ENCODE measurements at regions not wholly inside any gene's neighbourhood (a gene's known extent, or its start where the extent isn't known, plus 50 kb on each side); places are given as distances from the start of the nearest gene placed in this dataset.

DNA sequence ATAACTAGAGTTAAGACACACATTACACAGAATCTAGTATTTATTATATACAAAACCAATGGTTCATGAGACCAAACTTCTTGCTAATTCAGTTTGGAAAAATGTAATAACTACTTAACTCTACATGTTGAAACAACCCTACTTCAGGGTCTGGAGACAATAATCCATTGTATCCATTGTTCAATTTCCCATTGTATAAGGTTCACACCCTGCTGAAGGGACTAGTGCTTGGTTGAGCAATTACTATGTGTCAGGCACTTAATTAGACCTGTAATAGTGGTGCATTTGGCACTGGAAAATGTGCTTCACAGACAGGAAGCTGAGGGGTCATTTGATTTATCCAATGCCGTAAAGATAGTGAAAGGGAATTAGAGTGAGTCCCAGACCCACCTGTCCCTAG is 114.3 kb upstream of the PAPPA start:
- no peak for DNase-seq (ENCODE audit: low read depth in 2 of 2)

GRCh38 chr9:116039893-116040292 is 113.7 kb upstream of the PAPPA start:
- DNase-seq (ENCODE audit: low read depth in 2 of 2) = no peak

GRCh38 chr9:116042321-116042720 is 111.3 kb upstream of the PAPPA start:
- no peak for DNase-seq (ENCODE audit: low read depth in 2 of 2)

DNA sequence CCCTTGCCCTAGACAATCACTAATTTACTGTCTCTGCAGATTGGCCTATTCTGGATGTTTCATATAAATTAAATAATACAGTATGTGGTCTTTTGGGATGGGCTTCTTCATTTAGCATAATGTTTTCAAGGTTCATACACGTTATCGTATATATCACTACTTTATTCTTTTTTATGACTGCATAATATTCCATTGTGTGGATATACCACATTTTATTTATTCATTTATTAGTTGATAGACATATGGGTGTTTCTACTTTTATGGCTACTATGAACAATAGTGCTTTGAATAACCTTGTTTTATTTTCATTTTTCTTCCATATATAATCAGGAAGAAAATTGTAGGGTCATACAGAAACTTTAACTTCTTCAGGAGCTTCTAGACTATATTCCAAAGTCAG is 108.5 kb upstream of the PAPPA start:
- no peak for DNase-seq (ENCODE audit: low read depth in 2 of 2)

GRCh38 chr9:116048081-116048480 is 105.5 kb upstream of the PAPPA start:
- DNase-seq (ENCODE audit: low read depth in 2 of 2) = no peak

- no peak for DNase-seq (ENCODE audit: low read depth in 2 of 2)
Observed at GRCh38 chr9:116049456-116049855, 104.1 kb upstream of the PAPPA start.

DNA sequence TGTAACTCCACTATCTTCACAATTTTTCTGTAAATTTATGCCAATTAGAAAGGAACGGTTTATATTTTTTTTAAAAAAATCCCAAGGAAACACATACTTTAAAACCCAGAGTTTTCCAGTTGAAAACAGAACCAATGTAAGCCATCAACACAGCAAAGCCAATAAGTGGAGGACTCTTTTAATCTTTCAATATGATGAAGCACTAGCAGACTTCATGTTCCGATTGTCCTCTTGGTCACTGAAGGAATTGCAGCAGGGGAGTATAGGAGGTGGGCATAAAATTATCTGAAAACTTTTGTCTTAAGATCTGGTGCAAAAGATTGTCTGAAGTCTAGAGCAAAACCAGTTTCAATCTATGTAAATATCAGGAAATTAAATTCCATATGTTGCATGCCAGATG is 102.1 kb upstream of the PAPPA start:
- no peak for DNase-seq (ENCODE audit: low read depth in 2 of 2)

GRCh38 chr9:116055536-116055935 is 98.1 kb upstream of the PAPPA start:
- DNase-seq (ENCODE audit: low read depth in 2 of 2) = no peak

DNA sequence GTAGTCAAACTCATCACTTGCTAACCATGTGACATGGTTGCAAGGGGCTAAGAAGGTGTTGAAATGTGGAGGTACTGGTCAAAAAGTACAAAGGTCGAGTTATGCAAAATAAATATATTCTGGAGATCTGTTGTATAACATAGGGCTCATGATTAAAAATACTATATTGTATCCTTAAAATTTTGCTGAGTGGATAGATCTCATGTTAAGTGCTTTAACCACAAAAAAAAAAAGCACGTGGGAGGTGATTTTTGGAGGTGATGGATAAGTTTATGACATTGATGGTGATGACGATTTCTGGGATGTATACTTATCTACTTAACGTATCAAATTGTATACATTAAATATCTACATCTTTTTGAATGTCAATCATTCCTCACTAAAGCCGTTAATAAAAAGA is 96.2 kb upstream of the PAPPA start:
- no peak for DNase-seq (ENCODE audit: low read depth in 2 of 2)

DNA sequence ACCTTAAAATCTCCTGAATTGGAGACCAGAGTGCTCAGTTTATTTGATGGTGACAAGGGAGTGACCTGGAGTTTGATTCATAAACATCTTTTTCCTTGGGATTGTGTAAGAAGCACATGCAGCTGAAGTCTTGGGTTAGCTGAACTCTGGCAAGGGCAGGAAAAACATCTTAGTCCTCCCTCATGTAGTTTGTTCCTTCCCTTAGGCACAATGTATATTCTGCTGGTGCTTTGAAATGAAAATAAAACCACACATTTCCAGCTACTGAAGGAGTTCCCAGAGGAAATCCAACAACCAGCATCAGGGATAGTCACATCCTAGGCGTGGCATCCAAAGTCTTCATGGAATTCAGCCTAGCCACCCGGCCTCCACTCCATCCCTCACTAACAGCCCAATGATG is 95.2 kb upstream of the PAPPA start:
- no peak for DNase-seq (ENCODE audit: low read depth in 2 of 2)

DNA sequence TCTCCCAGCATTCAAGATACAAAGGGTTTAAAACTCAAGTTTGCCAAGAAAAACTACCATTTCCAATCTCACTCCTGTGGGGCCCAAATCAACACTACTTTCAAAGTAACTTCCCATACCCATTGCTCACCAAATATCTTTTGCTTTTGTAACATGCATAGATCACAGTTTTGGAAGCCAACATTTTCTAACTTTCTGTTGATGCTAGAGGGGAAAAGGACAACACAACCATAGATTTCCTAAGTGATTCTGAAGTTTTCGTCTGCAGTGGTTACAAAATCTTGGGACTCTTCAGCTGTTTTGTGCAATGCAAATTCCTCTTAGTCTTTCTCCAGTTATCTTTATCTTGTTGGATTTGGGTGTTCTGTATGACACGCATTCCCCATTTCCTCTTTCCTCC is 94.1 kb upstream of the PAPPA start:
- no peak for DNase-seq (ENCODE audit: low read depth in 2 of 2)

- no peak for DNase-seq (ENCODE audit: low read depth in 2 of 2)
Observed at GRCh38 chr9:116060631-116061030, 93.0 kb upstream of the PAPPA start.

GRCh38 chr9:116061546-116062205 is 91.9 kb upstream of the PAPPA start:
- no peak for DNase-seq (ENCODE audit: low read depth in 2 of 2)

- no peak for DNase-seq (ENCODE audit: low read depth in 2 of 2)
Observed at GRCh38 chr9:116062206-116062550, 91.4 kb upstream of the PAPPA start.

GRCh38 chr9:116064970-116065369 is 88.6 kb upstream of the PAPPA start:
- no peak for DNase-seq (ENCODE audit: low read depth in 2 of 2)

DNA sequence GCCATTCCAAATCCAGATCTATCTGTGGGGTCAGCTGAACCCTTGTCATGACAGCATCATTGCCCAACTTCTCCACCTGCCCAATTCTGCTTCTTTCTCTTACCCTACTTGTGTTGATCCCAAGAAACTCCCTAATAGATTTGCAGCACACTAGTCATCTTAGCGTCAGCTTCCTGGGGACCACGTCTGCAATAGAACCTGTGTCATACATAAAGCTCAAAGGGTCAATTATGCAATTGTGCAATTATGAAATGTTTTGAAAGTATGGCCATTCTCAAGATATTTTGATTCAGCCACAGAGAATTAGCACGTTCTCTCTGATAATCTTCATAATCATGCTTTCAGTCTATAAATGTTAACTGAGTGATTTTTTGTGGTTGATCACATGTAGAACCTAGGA is 87.4 kb upstream of the PAPPA start:
- no peak for DNase-seq (ENCODE audit: low read depth in 2 of 2)

DNA sequence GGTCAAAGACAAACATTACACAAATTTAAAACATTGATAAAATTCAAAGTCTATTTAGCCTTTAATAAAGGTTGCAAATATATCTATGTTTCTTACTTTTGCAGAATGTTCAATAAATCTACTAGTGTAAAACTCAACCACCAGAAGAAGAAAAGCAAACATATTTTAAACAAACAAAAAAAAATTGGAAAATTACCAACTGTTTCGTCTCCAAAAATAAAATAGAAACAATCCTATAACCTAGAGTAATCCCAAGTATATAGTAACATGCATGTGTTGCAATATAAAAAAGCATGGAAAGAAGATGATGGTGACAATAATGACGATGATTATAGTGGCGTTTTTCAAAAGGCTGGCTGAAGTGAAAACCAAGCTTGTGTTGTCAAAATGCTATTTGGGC is 86.0 kb upstream of the PAPPA start:
- no peak for DNase-seq (ENCODE audit: low read depth in 2 of 2)

DNA sequence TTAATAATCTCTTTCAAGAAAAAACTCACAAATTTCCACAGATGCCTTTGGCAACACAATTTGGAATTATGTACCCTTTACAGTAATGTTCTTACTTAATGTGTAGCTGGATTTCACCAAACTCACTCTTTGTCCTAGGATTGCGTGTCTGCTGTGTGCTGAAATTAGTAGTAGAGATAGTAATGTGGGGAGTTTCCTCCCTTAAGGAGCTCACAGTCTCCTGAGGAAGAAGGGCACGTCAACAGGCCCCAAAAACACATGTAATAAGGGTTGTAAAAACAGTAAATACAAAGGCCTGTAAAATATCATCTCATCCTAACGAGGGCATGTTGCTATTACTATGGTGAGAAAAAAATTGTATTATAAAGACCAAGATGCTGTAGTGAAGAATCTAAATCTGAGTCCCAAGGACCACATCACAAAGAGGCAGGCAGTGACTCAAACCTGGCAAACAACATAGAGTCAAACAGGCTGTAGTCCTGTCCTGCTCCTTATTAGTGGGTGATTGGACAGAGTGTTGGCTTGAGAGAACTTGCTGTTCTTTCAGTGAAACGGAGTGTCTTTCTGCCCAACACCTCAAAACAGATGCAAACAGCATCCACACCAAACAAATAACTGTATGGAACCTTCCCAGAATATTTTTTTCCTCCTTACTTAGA is 83.2 kb upstream of the PAPPA start:
- DNase-seq (ENCODE audit: low read depth in 2 of 2) = no peak

DNA sequence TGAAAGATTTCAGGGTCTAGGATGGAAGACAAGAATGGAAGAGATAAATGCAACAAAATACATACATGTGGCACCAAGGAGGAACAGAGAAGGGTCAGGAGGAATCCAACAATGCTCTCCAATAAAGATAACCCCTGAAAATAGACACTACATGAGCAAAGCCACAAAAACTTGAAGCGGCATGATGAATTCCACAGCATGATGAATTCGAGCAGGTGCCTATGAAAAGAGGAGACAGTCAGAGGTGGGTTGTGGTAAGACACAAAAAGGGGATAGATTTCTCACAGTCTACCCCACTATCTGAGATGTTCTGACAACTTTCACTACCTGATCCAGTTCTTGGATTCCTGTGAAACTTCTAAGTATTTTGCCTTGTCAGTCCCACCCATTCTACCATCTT is 81.5 kb upstream of the PAPPA start:
- no peak for DNase-seq (ENCODE audit: low read depth in 2 of 2)

- no peak for DNase-seq (ENCODE audit: low read depth in 2 of 2)
Observed at GRCh38 chr9:116073826-116074225, 79.8 kb upstream of the PAPPA start.

GRCh38 chr9:116074658-116075057 is 78.9 kb upstream of the PAPPA start:
- no peak for DNase-seq (ENCODE audit: low read depth in 2 of 2)

GRCh38 chr9:116075191-116075590 is 78.4 kb upstream of the PAPPA start:
- no peak for DNase-seq (ENCODE audit: low read depth in 2 of 2)

- DNase-seq (ENCODE audit: low read depth in 2 of 2) = no peak
Observed at GRCh38 chr9:116078640-116079039, 75.0 kb upstream of the PAPPA start.

DNA sequence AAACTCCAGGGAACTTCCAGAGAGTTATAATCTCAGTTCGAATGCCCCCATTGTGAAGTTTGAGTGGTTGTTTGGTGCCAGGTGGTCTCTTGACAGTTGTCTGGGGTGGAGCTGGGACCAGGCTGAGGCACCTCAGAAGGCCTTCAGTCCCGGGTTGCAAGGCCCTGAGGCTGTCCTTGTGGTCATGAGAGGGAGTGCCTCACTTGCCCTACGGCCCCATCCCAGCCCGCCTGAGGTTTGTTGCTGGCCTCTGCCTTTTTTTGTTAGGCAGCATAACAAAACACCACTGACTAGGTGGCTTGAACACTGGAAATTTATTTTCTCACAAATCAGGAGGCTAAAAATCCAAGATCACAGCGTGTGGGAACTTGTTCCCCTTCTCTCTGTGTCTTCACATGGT is 73.0 kb upstream of the PAPPA start:
- no peak for DNase-seq (ENCODE audit: low read depth in 2 of 2)
